K562 (cell line): ENCODE measurements at regions not wholly inside any gene's neighbourhood (a gene's known extent, or its start where the extent isn't known, plus 50 kb on each side); places are given as distances from the start of the nearest gene placed in this dataset.

Experiments
- ATAC-seq: fragments of 200-7000 bp; cut with Tn5 transposase; 3 replicates; pipeline ENCODE4 v1.9.1; 2020; ENCODE audit warnings: moderate library complexity
- BruUV-seq: library from RNA; stranded (reverse); fragments of 400-500 nt; replicated peaks from 2 replicates; lab custom pipeline; 2021; lab: Mats Ljungman, UMichigan
- CTCF ChIA-PET: fragments of 300-600 bp; formaldehyde crosslinking; extraction: SDS; loops from one replicate; lab custom pipeline; 2021; ENCODE audit warnings: low intra/inter-chr PET ratio; lab: Yijun Ruan, JAX
- POLR2A ChIA-PET: fragments of 300-600, 350-650 bp; sonication (Branson Sonifier 250); formaldehyde crosslinking; extraction: SDS; loops from one replicate; lab custom pipeline; 2021; ENCODE audit warnings: antibody characterized with exemption, inconsistent platforms; lab: Yijun Ruan, JAX
- DNase-seq, 4 experiments: peaks; one replicate each; pipeline versions ENCODE4 v3.0.0 to v3.0.0-alpha.2; 2011 to 2018; ENCODE audit warnings: low spot score in 3 of 4, mixed read lengths in 3 of 4; ENCODE audit errors: extremely low read depth in 1 of 4
- FAIRE-seq: peaks from 2 replicates; lab custom pipeline; 2011; peaks lifted over from hg19 to GRCh38; lab: Jason Lieb, UNC
- H2AFZ ChIP-seq: 2 replicates; pipeline ENCODE4 v1.6.0; 2011; ENCODE audit warnings: low read depth, low read length, control low read depth, inconsistent platforms
- H3K27ac ChIP-seq: fragments of 200-600 bp; 3 replicates; pipeline ENCODE4 v1.8.0; 2011; ENCODE audit warnings: low read depth, mild to moderate bottlenecking, control low read depth, inconsistent platforms, low read length, moderate library complexity, mixed read lengths; ENCODE audit errors: extremely low read depth
- H3K27me3 ChIP-seq, 2 experiments: fragments of 300-600 bp in 1 of 2; 2 replicates in 1 of 2; 3 replicates in 1 of 2; pipeline versions ENCODE4 v1.6.0 to v1.8.0; 2011; ENCODE audit warnings: inconsistent platforms in 2 of 2, low read length in 2 of 2, mild to moderate bottlenecking in 1 of 2, mixed read lengths in 1 of 2, moderate library complexity in 1 of 2; ENCODE audit not compliant: control insufficient read depth in 2 of 2, insufficient read depth in 2 of 2
- H3K36me3 ChIP-seq: fragments of 300-600 bp; 3 replicates; pipeline ENCODE4 v1.8.0; 2011; ENCODE audit warnings: mild to moderate bottlenecking, low read length, inconsistent platforms; ENCODE audit not compliant: control insufficient read depth, insufficient read depth
- H3K4me1 ChIP-seq, 2 experiments: fragments of 200-600 bp in 1 of 2; replicated peaks in 1 of 2; 2 replicates in 1 of 2; 3 replicates in 1 of 2; pipeline versions ENCODE4 v1.5.1 to v1.8.0; 2011; ENCODE audit warnings: inconsistent platforms in 2 of 2, low read length in 2 of 2, mild to moderate bottlenecking in 1 of 2, mixed read lengths in 1 of 2, moderate library complexity in 1 of 2; ENCODE audit not compliant: control insufficient read depth in 2 of 2, insufficient read depth in 2 of 2
- H3K4me2 ChIP-seq: 2 replicates; pipeline ENCODE4 v1.6.1; 2011; ENCODE audit warnings: low read length, control low read depth, inconsistent platforms, mixed read lengths; ENCODE audit not compliant: insufficient read depth
- H3K4me3 ChIP-seq: fragments of 200-600 bp; sonication (generic), shearing (Covaris generic); 2 replicates; pipeline ENCODE4 v1.5.1; 2016; ENCODE audit warnings: control low read depth, inconsistent platforms
- H3K79me2 ChIP-seq: fragments of 200-600 bp; 3 replicates; pipeline ENCODE4 v1.8.0; 2011; ENCODE audit warnings: low read length, inconsistent platforms; ENCODE audit not compliant: control insufficient read depth, insufficient read depth
- H3K9ac ChIP-seq, 2 experiments: 2 replicates each; pipeline versions ENCODE4 v1.6.0 to v1.6.1; 2011; ENCODE audit warnings: low read depth in 2 of 2, low read length in 2 of 2, control low read depth in 1 of 2, inconsistent platforms in 1 of 2, mild to moderate bottlenecking in 1 of 2, mixed read lengths in 1 of 2; ENCODE audit not compliant: insufficient read depth in 1 of 2
- H3K9me1 ChIP-seq: one replicate; pipeline ENCODE4 v1.6.0; 2011; ENCODE audit warnings: inconsistent platforms, mild to moderate bottlenecking, low read length, moderate library complexity; ENCODE audit not compliant: control insufficient read depth, insufficient read depth
- H3K9me3 ChIP-seq: replicated peaks from 2 replicates; pipeline ENCODE4 v1.5.1; 2011; ENCODE audit warnings: low read depth, low read length, inconsistent platforms; ENCODE audit not compliant: control insufficient read depth, insufficient read depth
- H4K20me1 ChIP-seq: replicated peaks from 2 replicates; pipeline ENCODE4 v1.6.1; 2011; ENCODE audit warnings: low read length, inconsistent platforms, mixed read lengths; ENCODE audit not compliant: control insufficient read depth, insufficient read depth
- CREBBP ChIP-seq: IDR thresholded peaks from one replicate; pipeline ENCODE4 v1.6.1; 2012; ENCODE audit warnings: low read depth, mild to moderate bottlenecking, control low read depth, inconsistent platforms, low read length
- RBM25 ChIP-seq: fragments of 200-400 bp; formaldehyde crosslinking; IDR thresholded peaks from 2 replicates; pipeline ENCODE4 v1.6.1; 2018; ENCODE audit warnings: low read length, low read depth, moderate library complexity; ENCODE audit not compliant: severe bottlenecking
- ZBTB1 ChIP-seq: sonication (generic); formaldehyde crosslinking; IDR thresholded peaks from 2 replicates; pipeline ENCODE4 v1.8.1; 2023; ENCODE audit warnings: missing genetic modification reagents, low read depth, mild to moderate bottlenecking, borderline replicate concordance
- ZNF239 ChIP-seq: fragments of 250-450 bp; sonication (Bioruptor Pico); IDR thresholded peaks from 2 replicates; pipeline ENCODE4 v1.4.0; 2020; ENCODE audit warnings: mild to moderate bottlenecking
- ZNF444 ChIP-seq: fragments of 250-450 bp; sonication (Bioruptor Pico); IDR thresholded peaks from 2 replicates; pipeline ENCODE4 v1.4.0; 2020; ENCODE audit warnings: mild to moderate bottlenecking, moderate library complexity
- ZNF77 ChIP-seq: fragments of 250-450 bp; sonication (Bioruptor Pico); IDR thresholded peaks from 2 replicates; pipeline ENCODE4 v1.5.0; 2020
- WGBS: fragments of 100-300 bp; shearing (Covaris generic); methylation state at CpG from one replicate; pipeline ENCODE4 v1.1.6; 2016; ENCODE audit warnings: low coverage, mixed read lengths; ENCODE audit not compliant: insufficient coverage; ENCODE audit errors: missing lambda C conversion rate; 5-methylcytosine and 5-hydroxymethylcytosine counted together
- in situ Hi-C: fragments of 300-500 bp; cut with MboI; formaldehyde crosslinking; loops from 4 replicates; pipeline ENCODE4 v1.15.0; 2018; ENCODE audit warnings: inconsistent platforms, mixed read lengths
- intact Hi-C: fragments of 100-400 bp; cut with micrococcal nuclease; formaldehyde crosslinking; loops from 2 replicates; pipeline ENCODE4 v1.14.2; 2022

DNA sequence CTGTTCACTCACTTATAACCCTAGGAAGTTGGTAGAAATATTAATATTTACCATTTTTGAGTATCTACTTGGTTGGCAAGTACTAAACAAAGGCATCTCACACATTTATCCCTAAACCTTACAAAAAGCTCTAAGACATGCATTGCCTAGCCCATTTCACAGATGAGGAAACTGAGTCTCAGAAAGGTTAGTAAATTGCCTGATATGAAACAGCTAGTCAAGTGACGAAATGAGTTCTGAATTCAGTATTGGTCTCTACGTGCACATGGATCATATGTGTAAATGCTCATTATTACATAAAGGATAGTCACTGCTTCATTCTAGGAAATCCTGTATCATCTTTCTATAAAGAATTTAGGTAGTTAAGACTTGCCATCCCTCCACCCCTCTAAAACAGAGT, 105.1 kb downstream of the BARHL2 start:
- no peaks in the 10 kb centered on the region for H3K79me2 ChIP-seq
- no peak for TF ChIP-seq ZNF444
- TF ChIP-seq RBM25 = peak; percentile 91
- DNase-seq = no peak
- FAIRE-seq = no peak
- H3K27ac ChIP-seq = no peak overlapping the region
- WGBS = 2% methylated on average over 2 of the region's 2 CpGs
- H3K9me1 ChIP-seq = no peaks in the 10 kb centered on the region
- H3K4me3 ChIP-seq = no peak overlapping the region
- H4K20me1 ChIP-seq = no peaks in the 10 kb centered on the region
- no peaks in the 10 kb centered on the region for H3K27me3 ChIP-seq
- BruUV-seq = no TSS peak
- no peaks in the 10 kb centered on the region for H3K4me1 ChIP-seq
- ATAC-seq = no peak
- intact Hi-C loops (no loop called here), in situ Hi-C loops (no loop called here)
- CTCF ChIA-PET = no interaction called here
- POLR2A ChIA-PET = no interaction called here
- H2AFZ ChIP-seq = no peak overlapping the region
- no peaks in the 10 kb centered on the region for H3K36me3 ChIP-seq
- H3K9me3 ChIP-seq = no peaks in the 10 kb centered on the region
- H3K4me2 ChIP-seq = no peak overlapping the region
- H3K9ac ChIP-seq = no peak overlapping the region

DNA sequence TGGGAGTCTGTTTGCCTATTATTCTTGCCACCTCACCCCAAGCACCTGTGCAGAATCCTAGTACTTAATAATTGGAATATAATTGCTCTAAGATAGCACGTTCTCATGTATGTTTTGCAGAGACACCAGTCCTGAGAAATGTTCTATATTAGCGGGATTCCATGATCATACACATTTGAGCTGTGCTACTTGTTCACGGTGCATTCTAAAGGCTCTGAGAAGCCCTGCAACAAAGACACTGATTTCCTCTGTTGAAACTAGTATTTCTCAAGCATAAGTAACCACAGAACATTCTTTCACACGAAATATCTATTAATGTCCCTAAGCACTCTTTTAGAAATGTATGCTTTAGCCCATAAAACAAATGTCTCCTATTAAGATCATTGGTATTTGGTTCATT, 109.4 kb downstream of the BARHL2 start:
- ChIA-PET CTCF (no interaction called here), POLR2A (no interaction called here)
- no peak overlapping the region for H3K9ac ChIP-seq
- H3K27ac ChIP-seq = no peak overlapping the region
- in situ Hi-C loops = no loop called here
- H3K27me3 ChIP-seq = no peaks in the 10 kb centered on the region
- FAIRE-seq = no peak
- H3K9me1 ChIP-seq = no peaks in the 10 kb centered on the region
- ATAC-seq = no peak
- no peak overlapping the region for H3K4me2 ChIP-seq
- no peaks in the 10 kb centered on the region for H4K20me1 ChIP-seq
- TF ChIP-seq ZBTB1 (CRISPR knock-in tag) (no peak), ZNF77 (no peak), ZNF239 (CRISPR knock-in tag) (peak; percentile 91), CREBBP (no peak)
- H3K4me3 ChIP-seq = no peak overlapping the region
- WGBS = 2% methylated on average over 4 of the region's 4 CpGs
- intact Hi-C loops = no loop called here
- no peaks in the 10 kb centered on the region for H3K79me2 ChIP-seq
- H3K4me1 ChIP-seq = no peaks in the 10 kb centered on the region
- DNase-seq = no peak
- BruUV-seq = no TSS peak
- H2AFZ ChIP-seq = no peak overlapping the region
- H3K9me3 ChIP-seq = no peaks in the 10 kb centered on the region
- no peaks in the 10 kb centered on the region for H3K36me3 ChIP-seq
